GM20000 (cell line): ENCODE measurements at regions not wholly inside any gene's neighbourhood (a gene's known extent, or its start where the extent isn't known, plus 50 kb on each side); places are given as distances from the start of the nearest gene placed in this dataset.
"Not testable (repeated sequence)": the region's sequence is repeated elsewhere in the genome, so short reads cannot be mapped to it uniquely, and the experiment has no call there.

ENCODE experiments used
- DNase-seq: peaks from one replicate; pipeline ENCODE4 v3.0.0; 2012; ENCODE audit warnings: low spot score
- TF ChIP-seq, protein P1 (sequence below): IDR thresholded peaks from 2 replicates; pipeline ENCODE4 v1.5.1; 2012; ENCODE audit warnings: mild to moderate bottlenecking, control low read depth; ENCODE audit errors: extremely low read depth, missing control alignments

DNA sequence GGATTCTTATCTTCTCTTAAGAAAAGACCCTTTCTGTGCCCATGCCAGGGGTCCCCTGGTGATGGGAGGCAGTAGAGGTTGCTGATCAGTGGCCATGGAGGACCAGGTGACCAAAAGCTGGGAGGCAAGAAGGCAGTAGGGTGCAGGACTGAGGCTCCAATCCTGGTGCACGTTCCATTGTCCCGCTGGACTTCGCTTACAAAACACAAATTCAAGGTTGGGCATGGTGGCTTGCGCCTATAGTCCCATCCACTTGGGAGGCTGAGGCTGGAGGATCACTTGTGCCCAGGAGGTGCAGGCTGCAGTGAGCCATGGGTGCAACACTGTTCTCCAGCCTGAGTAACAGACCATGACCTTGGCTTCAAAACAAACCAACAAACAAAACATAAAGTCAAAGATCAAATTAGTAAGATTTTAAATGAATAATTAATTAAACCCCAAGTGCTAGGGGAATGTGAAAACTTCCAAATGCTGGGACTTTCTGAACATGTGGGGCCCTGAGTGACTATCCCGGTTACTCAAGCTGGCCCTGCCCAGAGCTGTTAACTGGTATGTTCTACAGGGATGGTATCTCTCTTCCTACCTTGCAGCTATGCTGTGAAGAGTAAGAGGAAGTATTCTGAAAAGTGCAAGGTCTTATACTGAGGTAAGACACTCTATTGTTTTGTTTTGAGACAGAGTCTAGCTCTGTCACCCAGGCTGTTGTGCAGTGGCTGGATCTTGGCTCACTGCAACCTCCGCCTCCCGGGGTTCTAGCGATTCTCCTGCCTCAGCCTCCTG, 97.6 kb downstream of the LYZL2 start:
- no peak for DNase-seq
- TF ChIP-seq, protein P1, sequence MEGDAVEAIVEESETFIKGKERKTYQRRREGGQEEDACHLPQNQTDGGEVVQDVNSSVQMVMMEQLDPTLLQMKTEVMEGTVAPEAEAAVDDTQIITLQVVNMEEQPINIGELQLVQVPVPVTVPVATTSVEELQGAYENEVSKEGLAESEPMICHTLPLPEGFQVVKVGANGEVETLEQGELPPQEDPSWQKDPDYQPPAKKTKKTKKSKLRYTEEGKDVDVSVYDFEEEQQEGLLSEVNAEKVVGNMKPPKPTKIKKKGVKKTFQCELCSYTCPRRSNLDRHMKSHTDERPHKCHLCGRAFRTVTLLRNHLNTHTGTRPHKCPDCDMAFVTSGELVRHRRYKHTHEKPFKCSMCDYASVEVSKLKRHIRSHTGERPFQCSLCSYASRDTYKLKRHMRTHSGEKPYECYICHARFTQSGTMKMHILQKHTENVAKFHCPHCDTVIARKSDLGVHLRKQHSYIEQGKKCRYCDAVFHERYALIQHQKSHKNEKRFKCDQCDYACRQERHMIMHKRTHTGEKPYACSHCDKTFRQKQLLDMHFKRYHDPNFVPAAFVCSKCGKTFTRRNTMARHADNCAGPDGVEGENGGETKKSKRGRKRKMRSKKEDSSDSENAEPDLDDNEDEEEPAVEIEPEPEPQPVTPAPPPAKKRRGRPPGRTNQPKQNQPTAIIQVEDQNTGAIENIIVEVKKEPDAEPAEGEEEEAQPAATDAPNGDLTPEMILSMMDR: no peak

DNA sequence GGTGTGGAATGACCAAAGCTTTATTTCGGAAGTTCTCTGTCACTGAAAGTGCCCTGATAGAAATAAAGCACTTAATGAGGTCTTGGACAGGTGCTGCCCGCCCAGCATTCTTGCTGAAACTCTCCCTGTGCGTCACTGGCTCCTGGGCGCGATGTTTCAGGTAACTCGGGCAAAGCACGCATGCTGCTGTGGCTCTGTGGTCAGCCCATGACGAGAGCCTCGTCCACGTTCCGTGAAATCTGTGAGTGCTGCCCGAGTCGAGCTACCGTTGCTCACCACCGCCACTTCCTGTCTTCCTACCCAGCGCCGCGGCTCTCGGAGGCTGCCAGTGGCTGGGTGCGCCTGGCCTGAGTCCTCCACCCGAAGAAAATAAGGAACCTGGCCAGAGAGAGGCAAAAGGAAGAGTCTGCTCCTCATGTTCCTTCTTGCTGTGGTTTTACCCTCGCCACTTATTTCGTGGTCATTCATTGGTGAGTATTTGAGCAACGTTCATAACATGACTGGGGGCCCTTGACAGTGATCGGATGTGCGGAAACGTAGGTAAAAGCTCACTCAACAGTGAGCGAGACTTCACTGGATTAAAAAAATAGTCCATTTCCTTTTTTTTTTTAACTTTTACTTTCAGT, 95.5 kb downstream of the MAP3K8 start:
- DNase-seq: peak; percentile 47
- TF ChIP-seq, protein P1: no peak

DNA sequence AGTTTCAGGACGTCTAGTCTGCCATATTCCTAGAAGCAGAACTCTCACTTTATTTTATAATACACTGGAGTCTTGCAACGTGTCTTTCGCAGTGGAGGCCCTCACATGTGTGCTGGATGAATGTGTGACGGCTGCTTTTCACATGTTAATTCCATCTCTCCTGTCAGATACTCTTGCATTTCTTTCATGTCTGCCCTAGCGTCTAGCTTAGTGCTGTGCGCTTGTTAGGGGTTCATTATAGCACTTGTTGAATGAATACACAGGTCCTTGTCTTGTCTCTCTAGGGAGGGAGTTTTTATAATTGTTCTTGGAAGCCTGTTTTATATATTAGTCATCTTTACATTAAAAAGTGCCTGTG, 94.4 kb downstream of the MAP3K8 start:
- DNase-seq: no peak
- TF ChIP-seq, protein P1: no peak

DNA sequence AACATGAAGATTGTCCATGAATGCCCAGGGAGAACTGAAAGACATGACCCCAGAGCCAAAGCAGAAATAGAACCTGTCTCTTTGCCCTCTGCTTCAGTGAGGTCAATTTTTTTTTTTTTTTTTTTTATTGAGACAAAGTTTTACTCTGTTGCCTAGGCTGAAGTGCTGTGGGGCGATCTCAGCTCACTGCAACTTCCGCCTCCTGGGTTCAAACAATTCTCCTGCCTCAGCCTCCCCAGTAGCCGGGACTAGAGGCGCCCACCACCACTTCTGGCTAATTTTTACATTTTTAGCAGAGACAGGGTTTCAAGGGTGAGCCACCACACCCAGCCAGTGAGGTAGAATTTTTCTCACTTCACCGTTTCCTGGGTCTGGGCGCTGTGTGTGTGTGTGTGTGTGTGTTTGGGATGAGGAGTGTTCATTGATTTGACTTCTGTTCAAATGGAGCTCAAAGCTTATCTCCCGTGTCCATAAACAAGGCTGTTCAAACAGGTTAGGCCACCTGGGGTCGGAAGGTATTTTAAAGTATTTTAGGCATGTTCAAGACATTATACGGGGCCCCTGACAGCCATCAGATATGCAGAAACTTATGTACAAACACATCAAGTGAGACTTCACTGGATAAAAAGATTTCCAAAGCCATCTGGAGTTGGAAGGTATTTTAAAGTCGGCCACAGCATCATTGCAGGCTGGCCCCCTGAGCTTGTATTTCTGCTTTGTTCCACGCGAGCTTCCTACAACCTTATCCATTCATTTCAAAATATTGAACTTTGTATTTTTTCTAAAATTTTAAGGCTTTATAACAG, 93.8 kb downstream of the MAP3K8 start:
- no peak for DNase-seq
- TF ChIP-seq, protein P1: no peak

DNA sequence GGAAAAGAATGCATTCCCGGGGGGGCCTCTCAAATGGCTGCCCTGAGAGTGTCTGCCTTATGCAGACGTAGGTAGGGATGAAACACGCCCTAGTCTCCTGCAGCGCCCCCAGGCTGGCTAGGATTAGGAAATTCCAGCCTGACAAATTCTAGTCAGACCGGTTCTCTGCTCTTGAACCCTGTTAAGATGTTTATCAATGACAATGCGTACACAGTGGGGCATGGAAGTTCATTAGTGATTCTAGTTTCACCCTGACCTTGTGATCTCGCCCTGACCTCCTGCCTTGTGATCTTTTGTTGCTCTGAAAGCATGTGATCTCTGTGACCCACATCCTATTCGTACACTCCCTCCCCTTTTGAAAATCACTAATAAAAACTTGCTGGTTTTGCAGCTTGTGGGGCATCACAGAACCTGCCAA, 88.7 kb downstream of the MAP3K8 start:
- DNase-seq: not testable (repeated sequence)

DNA sequence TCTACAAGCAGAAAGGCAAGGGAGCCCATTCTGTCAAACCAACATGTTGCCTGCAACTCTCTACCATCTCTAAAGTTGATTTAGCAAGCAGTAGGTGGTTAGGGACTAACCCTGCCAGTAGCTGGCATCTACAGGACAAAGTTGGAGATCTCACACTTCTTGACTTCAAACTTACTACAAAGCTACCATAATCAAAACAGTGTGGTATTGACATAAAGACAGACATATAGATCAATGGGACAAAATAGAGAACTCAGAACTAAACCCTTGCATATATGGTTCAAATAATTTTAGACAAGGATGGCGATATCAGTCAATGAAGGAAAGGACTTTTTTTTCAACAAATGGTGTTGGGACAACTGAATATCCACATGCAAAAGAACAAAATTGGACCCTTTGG, 84.9 kb downstream of the MAP3K8 start:
- no peak for DNase-seq
- TF ChIP-seq, protein P1: no peak
